Esophagus squamous epithelium (tissue), 4 donors: ENCODE measurements at regions not wholly inside any gene's neighbourhood (a gene's known extent, or its start where the extent isn't known, plus 50 kb on each side); places are given as distances from the start of the nearest gene placed in this dataset.

ENCODE experiments used
- POLR2A ChIP-seq, 4 donors: fragments of 450-650 bp; IDR thresholded peaks; one replicate each; pipeline ENCODE4 v1.6.1; 2017; ENCODE audit warnings: antibody characterized with exemption in 4 of 4, mild to moderate bottlenecking in 4 of 4, moderate library complexity in 3 of 4
- TF ChIP-seq, protein P1 (sequence below), 6 experiments: fragments of 450-650 bp in 4 of 6; fragments of 200-600 bp in 2 of 6; sonication (generic) in 2 of 6; IDR thresholded peaks; one replicate each; pipeline ENCODE4 v1.5.1; 2016 to 2019; ENCODE audit warnings: antibody characterized with exemption in 6 of 6, mild to moderate bottlenecking in 4 of 6, moderate library complexity in 4 of 6

- TF ChIP-seq, protein P1, sequence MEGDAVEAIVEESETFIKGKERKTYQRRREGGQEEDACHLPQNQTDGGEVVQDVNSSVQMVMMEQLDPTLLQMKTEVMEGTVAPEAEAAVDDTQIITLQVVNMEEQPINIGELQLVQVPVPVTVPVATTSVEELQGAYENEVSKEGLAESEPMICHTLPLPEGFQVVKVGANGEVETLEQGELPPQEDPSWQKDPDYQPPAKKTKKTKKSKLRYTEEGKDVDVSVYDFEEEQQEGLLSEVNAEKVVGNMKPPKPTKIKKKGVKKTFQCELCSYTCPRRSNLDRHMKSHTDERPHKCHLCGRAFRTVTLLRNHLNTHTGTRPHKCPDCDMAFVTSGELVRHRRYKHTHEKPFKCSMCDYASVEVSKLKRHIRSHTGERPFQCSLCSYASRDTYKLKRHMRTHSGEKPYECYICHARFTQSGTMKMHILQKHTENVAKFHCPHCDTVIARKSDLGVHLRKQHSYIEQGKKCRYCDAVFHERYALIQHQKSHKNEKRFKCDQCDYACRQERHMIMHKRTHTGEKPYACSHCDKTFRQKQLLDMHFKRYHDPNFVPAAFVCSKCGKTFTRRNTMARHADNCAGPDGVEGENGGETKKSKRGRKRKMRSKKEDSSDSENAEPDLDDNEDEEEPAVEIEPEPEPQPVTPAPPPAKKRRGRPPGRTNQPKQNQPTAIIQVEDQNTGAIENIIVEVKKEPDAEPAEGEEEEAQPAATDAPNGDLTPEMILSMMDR (IDR thresholded peaks at IDR 0.05) = no peak
- no peak for TF ChIP-seq POLR2A (IDR thresholded peaks at IDR 0.05)
These were observed 116.7 kb upstream of the SSTR4 start for GRCh38 chr20:22918286-22918983.
